ENCODE measurements at regions not wholly inside any gene's neighbourhood (a gene's known extent, or its start where the extent isn't known, plus 50 kb on each side); places are given as distances from the start of the nearest gene placed in this dataset.
A peak's percentile ranks its signal among the peaks of the same experiment; 100 is the strongest.
"Not testable (repeated sequence)": the region's sequence is repeated elsewhere in the genome, so short reads cannot be mapped to it uniquely, and the experiment has no call there.

DNA sequence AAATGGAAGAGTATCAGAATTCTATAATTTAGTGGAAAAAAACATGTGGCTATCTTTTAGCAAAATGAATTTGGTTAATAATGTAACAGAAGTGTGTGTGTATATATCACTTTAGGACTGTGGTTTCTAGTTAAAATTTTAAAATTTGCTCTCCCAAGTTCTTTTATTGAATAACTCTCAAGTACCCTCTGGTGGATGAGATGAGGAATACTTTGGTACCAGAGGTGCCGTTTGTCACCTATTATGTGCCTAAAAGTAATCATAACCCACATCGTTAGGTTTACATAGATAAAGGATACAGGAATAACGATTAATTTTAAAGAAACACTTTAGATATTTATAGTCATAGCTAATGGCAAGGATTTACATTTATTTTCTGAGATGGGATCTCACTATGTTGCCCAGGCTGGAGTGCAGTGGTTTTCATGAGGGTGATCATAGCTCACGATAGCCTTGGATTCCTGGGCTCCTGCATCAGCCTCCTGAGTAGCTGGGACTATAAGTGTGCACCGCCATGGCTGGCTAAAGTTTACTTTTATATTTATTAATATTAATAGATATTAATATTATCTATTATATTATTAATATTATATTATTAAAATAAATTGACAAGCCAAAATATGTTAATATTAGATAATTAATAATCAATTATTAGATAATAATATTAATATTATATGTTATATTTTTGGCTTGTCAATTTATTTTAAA is 66.7 kb upstream of the CAPRIN1 start:
- in situ Hi-C loops (cut with HindIII; ENCODE audit: low pct_unique_long_range_greater_than_20kb, low sequenced_read_pairs), result no loop called here
- no peak for TF ChIP-seq JUND (IDR thresholded peaks at IDR 0.05; ENCODE audit: low read depth)
- peak in 1 of 2 experiments; percentile 20 for DNase-seq (ENCODE audit: low read depth in 1 of 2, low spot score in 1 of 2)

DNA sequence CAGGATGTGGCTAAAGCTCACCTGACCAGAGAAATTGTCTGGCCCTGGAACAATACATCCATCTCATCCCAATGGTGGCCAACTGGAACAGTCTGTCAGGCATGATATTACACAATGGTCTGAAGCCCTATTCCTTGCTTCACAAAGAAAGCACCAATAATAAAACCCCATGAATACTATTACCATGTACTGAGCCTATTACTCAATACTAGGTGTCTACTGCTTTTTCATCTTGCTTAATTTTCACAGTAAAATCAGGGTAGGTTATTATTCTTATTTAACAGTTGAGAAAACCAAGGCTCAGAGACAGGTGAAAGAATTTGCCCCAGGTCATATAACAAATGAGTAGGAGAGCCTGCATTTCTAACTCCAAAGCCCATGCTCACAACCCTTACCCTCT is 68.9 kb upstream of the CAPRIN1 start:
- TF ChIP-seq JUND (IDR thresholded peaks at IDR 0.05; ENCODE audit: low read depth), result no peak
- in situ Hi-C loops (cut with HindIII; ENCODE audit: low pct_unique_long_range_greater_than_20kb, low sequenced_read_pairs), result no loop called here
- peak in 1 of 2 experiments; percentile 26 for DNase-seq (ENCODE audit: low read depth in 1 of 2, low spot score in 1 of 2)

DNA sequence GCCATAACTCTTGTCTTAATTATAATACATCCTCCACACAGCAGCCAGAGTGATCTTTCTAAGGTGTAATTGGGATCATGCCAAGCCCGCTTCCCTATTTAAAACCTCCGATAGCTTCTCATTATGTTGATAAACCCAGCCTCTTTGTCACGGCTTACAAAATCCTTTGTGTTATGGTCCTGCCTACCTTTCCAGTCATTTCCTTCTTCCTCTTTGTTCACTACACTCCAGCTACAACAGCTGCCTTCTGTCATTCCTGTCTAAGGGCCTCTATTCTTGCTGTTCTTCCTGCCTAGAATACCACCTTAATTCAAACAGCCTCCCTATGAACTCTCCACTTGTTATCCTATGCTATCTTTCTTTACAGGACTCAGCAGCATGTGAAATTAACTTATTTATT is 70.6 kb upstream of the CAPRIN1 start:
- in situ Hi-C loops (cut with HindIII; ENCODE audit: low pct_unique_long_range_greater_than_20kb, low sequenced_read_pairs), result no loop called here
- DNase-seq (ENCODE audit: low read depth in 1 of 2, low spot score in 1 of 2), result no peak
- no peak for TF ChIP-seq JUND (IDR thresholded peaks at IDR 0.05; ENCODE audit: low read depth)

DNA sequence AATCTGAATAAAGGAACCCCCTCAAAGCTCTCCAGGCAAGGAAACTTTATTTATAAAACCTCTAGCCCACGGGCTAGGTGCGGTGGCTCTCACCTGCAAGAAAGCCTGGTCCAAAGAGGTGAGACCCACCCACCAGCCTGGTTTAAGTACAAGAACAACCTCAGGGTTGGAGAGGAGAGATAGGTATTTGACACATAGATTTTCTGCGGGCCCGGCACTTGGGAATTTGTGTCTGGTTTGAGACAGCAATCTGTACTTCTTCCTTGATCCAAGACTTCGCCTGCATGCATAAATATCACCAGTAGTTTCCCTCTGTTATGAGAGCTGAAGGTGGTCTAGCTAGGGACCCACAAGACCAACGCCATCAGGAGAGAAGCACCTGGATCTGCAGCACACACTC is 73.2 kb upstream of the CAPRIN1 start:
- DNase-seq (ENCODE audit: low read depth in 1 of 2, low spot score in 1 of 2), result no peak
- in situ Hi-C loops (cut with HindIII; ENCODE audit: low pct_unique_long_range_greater_than_20kb, low sequenced_read_pairs), result no loop called here
- no peak for TF ChIP-seq JUND (IDR thresholded peaks at IDR 0.05; ENCODE audit: low read depth)

DNA sequence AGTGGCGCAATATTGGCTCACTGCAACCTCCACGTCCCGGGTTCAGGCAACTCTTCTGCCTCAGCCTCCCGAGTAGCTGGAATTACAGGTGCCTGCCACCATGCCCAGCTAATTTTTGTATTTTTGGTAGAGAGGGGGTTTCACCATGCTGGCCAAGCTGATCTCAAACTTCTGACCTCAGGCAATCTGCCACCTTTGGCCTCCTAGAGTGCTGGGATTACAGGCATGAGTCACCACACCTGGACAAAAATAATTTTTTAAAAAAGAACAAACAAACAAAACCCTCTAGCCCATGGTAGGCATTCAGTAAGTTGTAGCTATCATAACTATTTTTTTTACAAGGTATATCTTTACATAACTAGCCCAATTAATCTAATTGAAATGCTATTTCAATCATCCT is 73.9 kb upstream of the CAPRIN1 start:
- in situ Hi-C loops (cut with HindIII; ENCODE audit: low pct_unique_long_range_greater_than_20kb, low sequenced_read_pairs), result no loop called here
- DNase-seq (ENCODE audit: low read depth in 1 of 2, low spot score in 1 of 2), result no peak
- no peak for TF ChIP-seq JUND (IDR thresholded peaks at IDR 0.05; ENCODE audit: low read depth)

DNA sequence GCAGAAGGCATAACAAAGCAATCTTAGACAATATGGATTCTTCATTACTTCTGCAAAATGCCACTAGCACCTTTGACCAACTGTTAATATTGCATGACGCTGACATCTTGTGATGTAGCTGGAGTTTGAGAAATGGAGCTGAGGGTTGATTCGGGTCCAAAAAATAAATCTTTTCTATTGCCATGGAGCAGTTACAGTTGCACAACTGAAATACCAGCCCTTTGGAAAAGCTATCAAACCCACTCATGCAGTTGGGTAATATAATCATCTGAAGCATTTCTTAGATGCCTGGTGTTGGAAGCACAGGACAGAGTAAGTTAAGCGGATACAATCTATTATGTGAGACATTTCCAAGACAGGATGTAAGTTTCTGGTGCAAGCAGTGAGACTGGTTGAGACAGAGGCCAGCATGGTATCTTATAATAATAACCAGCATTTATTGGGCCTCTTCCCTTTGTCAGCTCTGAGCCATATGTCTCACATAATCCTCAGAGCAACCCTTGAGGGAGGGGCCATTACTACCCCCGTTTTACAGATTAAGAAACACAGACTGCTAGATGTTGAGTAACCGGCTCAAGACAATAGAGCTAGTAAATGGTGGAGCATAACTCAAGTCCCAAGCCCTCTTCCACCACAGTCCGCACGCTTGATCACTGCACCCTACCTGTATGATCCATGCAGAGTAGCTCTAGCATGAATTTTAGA is 74.9 kb upstream of the CAPRIN1 start:
- DNase-seq (ENCODE audit: low read depth in 1 of 2, low spot score in 1 of 2), result no peak
- in situ Hi-C loops (cut with HindIII; ENCODE audit: low pct_unique_long_range_greater_than_20kb, low sequenced_read_pairs), result no loop called here
- no peak for TF ChIP-seq JUND (IDR thresholded peaks at IDR 0.05; ENCODE audit: low read depth)

DNA sequence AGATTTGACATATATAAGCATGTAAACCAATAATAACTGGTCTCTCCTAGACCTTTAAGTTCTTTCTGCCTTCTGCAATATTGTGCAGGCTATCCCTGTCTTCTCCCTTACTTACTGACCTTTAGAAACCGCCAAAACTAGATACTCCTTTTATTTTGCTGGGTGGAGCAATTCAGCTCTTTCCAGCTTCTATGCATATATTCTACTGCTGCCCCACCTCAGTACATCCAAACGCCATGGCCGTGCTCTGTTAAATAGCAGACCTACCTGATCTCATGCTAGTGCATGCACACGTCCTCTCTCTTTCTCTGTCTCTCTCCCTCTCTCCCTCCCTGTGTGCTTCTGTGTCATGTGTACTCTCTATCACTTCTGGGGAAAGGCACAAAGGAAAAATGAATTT is 76.7 kb upstream of the CAPRIN1 start:
- DNase-seq (ENCODE audit: low read depth in 1 of 2, low spot score in 1 of 2), result no peak
- in situ Hi-C loops (cut with HindIII; ENCODE audit: low pct_unique_long_range_greater_than_20kb, low sequenced_read_pairs), result no loop called here
- no peak for TF ChIP-seq JUND (IDR thresholded peaks at IDR 0.05; ENCODE audit: low read depth)

DNA sequence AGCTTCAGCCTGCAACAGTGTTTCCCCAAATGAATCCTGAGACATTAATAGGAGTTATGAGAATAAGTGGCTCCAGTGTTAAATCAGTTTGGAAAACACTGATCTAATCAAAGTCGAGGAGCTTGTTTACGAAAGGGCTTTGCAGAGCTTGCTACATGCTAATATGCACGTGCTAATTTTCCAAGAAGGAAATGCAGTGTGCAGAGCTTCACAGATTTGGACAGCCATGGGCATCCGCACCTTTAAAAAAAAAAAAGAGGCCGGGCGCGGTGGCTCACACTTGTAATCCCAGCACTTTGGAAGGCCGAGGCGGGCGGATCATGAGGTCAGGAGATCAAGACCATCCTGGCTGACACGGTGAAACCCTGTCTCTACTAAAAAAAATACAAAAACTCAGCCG is 79.7 kb upstream of the LMO2 start:
- DNase-seq (ENCODE audit: low read depth in 1 of 2, low spot score in 1 of 2); in situ Hi-C loops (cut with HindIII; ENCODE audit: low pct_unique_long_range_greater_than_20kb, low sequenced_read_pairs): not testable (repeated sequence)

DNA sequence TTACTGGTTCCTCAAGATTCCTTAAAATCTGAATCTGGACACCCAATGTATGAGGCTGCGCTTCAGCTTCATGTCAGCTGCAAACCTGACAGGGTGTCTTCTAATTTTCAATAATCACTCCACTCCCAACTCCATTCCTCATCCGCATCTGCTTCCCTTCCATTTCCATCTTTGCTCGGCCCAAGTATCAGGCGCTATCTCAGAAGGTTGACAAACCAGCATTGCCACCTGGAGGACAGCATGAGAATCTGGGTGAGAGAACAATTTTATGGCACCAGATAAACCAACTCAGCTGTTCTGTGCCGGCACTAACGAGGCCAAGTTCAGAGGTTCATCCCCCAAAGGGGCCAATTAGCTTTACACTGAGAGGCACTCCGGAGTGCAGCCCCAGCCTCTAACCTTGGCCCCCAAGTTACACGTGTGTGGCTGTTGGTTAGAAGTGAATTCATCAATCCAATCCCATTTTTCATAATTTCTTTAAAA is 79.1 kb upstream of the LMO2 start:
- in situ Hi-C loops (cut with HindIII; ENCODE audit: low pct_unique_long_range_greater_than_20kb, low sequenced_read_pairs), result no loop called here
- TF ChIP-seq JUND (IDR thresholded peaks at IDR 0.05; ENCODE audit: low read depth), result no peak
- DNase-seq (ENCODE audit: low read depth in 1 of 2, low spot score in 1 of 2), result peak; percentile 52 to 81

DNA sequence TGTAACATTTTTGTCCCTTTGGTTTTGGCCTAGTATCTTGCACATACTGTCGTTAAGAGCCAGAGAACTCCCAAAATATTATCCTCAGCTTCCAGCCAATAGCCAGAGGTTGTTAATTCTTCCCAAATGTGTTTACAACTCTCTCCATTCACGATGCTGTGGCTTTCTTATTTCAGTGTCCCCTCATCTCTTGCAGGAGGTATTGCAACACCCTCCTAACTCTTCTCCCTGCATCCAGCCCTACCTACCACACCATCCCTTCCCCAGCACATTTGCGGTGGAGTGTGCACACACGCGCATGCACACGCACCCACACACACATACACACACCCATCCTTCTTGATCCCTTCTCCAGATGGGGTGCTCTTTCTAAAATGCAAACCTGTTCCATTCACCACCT is 75.6 kb upstream of the LMO2 start:
- TF ChIP-seq JUND (IDR thresholded peaks at IDR 0.05; ENCODE audit: low read depth), result no peak
- in situ Hi-C loops (cut with HindIII; ENCODE audit: low pct_unique_long_range_greater_than_20kb, low sequenced_read_pairs), result no loop called here
- DNase-seq (ENCODE audit: low read depth in 1 of 2, low spot score in 1 of 2), result no peak

DNA sequence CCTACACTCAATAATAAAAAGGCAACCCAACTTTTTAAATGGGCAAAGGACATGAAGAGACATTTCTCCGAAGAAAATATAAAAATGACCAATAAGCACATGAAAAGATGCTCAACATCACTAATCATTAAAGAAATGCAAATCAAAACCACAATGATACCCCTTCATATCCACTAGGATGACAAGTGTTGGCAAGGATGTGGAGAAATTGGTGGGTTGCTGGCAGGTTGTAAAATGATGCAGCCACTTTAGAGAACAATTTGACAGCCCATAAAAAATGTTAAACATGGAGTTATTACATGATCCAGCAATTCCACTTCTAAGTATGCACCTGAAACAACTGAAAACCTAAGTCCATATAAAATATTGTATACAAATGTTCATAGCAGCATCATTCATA is 73.2 kb upstream of the LMO2 start:
- no peak for TF ChIP-seq JUND (IDR thresholded peaks at IDR 0.05; ENCODE audit: low read depth)
- in situ Hi-C loops (cut with HindIII; ENCODE audit: low pct_unique_long_range_greater_than_20kb, low sequenced_read_pairs), result no loop called here
- DNase-seq (ENCODE audit: low read depth in 1 of 2, low spot score in 1 of 2), result no peak

DNA sequence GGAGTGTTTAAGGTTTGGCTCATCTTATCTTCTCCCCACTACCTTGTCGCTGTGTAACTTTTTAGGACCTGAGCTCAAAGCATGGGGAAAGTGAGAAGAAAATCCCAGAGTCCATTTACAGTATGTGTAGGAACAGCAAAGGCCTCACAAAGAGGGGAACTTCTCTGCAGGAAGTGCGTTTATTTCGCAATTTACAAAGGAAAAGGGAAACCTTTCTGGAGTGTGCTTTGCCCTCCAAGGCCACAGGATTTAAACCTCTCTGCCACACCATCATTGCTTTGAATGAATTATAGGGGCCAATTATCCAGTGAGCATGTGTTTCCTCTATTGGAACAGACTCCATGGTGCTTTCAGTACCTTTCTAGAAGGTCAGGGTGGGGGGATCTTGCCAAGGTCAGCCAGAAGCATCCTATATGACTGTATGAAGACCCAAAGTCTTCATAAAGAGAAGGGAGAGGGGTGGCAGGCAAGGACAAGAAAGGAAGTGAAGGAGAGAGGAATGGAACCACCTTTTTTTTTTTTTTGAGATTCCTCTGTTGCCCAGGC is 68.1 kb upstream of the LMO2 start:
- DNase-seq (ENCODE audit: low read depth in 1 of 2, low spot score in 1 of 2), result no peak
- TF ChIP-seq JUND (IDR thresholded peaks at IDR 0.05; ENCODE audit: low read depth), result no peak
- in situ Hi-C loops (cut with HindIII; ENCODE audit: low pct_unique_long_range_greater_than_20kb, low sequenced_read_pairs), result no loop called here

DNA sequence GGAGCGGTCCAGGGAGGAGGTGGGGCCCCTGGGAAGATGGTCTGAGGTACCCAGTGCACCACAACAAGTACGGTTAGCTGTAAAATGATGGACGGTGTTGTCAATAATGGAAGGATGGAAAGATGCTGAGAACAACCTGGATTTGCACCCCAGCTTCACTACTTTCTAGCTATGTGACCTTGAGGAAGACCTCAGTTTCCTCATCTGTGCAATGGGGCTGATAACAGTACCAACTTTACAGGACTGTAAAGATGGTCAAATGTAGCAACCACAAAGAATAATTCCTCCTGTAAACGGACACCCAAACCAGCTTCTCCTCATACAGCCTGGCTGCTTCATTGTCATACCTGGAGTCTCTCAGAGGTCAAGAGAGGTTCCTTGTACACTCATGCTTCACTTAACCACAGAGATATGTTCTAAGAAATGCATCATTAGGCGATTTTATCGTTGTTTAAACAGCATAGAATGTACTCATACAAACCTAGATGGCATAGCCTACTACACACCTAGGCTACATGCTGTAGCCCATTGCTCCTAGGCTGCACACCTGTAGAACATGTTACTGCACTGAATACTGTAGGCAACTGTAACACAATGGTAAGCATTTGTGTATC is 65.5 kb upstream of the LMO2 start:
- no peak for DNase-seq (ENCODE audit: low read depth in 1 of 2, low spot score in 1 of 2)
- no peak for TF ChIP-seq JUND (IDR thresholded peaks at IDR 0.05; ENCODE audit: low read depth)
- in situ Hi-C loops (cut with HindIII; ENCODE audit: low pct_unique_long_range_greater_than_20kb, low sequenced_read_pairs), result no loop called here

All from T47D (cell line).